NCI-H2196 (cell line): ENCODE measurements at regions not wholly inside any gene's neighbourhood (a gene's known extent, or its start where the extent isn't known, plus 50 kb on each side); places are given as distances from the start of the nearest gene placed in this dataset.
A peak's percentile ranks its signal among the peaks of the same experiment; 100 is the strongest.
"Not testable (repeated sequence)": the region's sequence is repeated elsewhere in the genome, so short reads cannot be mapped to it uniquely, and the experiment has no call there.

Experiments used
- DNase-seq: peaks from one replicate; lab custom pipeline; 2025; ENCODE audit not compliant: unreplicated experiment; lab: John Stamatoyannopoulos, UW

DNA sequence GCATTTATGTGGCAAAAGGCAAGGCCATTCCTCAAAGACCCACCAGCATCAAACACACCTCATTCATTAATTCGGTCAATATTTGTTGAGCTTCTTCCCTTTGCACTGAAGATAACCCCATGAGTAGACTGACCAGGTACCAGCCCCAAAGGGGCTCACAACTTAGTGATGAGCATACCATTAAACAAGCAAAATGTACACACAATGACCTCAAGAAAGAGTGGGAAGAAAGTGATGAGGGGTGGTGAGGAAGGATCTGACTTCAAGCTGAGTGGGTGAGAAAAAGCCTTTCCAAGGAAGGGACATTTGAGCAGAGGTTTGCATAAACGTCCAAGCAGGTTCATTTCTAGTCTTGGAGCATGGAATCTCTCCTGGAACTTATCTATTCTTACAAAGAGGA lies 562.5 kb downstream of the TOX3 start:
- no peak for DNase-seq

DNA sequence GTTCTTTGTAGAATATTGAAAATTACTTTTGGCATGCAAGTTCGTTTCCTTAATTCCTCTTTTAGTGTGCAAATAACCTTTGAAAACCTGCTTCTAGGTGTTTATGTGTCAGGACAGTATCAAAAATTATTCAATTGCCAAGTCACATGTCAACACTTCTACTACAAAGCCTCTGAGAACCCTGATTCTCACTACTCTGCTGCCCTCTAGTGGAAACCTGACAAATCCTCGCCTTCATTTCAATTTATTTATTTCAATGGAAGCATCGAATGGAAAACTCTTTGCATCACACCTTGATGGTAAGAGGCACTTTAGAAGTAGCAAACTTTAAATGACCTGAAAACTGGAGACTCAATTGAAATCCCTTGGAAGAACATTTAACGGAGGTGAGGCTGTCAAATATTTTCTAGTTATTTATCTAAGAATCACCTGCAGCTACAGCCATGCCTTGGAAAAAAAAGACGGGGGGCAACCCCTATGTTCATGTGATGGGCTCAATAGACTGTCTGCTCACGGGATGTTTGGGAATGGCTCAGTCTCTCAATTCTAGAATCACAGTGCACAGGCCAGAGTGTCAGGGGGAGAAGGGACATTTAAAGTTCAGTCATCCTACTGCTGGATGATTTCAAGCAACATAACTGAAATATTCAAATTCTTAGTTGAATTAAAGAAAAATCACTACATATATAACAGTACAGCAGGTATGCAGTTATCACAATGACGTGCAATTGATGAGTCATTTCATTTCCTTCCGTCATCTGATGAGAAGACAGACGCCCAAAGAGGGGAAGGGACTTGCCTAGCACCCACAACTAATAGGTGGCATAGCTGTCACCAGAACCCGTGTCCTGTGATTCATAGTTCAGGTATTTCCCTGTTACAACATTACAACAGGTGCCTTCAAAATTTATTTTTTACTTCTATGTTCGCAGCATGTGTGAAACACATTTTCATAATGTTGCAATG lies 563.9 kb downstream of the TOX3 start:
- DNase-seq, result peak; percentile 75

DNA sequence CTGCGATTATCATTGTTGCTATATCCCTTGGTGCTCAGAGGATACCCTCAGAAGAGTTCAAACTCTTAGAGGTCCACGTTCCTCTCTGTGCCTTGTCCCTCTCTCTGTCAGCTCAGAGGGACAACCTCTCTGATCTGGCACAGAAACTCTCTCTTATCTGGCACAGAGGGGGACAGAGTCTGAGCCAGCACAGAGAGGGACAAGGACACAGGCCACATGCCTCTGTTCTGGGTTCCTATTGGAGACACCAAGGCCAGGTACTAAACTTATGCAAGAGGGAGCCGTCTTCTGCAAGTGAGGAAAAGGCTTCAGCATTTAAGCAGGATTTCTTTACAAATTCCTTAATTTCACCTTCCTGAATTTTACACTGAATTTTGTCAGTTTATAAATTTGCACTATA lies 565.2 kb downstream of the TOX3 start:
- DNase-seq, result no peak

DNA sequence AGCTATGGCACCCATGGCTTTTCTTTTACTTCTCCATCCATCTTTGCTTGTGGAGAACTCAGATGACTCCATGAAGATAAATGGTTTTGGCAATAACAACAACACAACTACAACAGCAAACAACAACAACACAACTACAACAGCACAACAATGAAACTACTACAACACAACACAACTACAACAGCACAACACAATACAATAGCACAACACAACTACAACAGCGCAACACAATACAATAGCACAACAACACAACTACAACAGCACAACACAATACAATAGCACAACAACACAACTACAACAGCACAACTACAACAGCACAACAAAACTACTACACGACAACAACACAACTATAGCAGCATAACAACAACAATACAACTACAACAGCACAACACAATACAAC lies 569.4 kb downstream of the TOX3 start:
- not testable (repeated sequence) for DNase-seq

- no peak for DNase-seq
Measured at GRCh38 chr16:51971184-51971583, 575.8 kb downstream of the TOX3 start.

DNA sequence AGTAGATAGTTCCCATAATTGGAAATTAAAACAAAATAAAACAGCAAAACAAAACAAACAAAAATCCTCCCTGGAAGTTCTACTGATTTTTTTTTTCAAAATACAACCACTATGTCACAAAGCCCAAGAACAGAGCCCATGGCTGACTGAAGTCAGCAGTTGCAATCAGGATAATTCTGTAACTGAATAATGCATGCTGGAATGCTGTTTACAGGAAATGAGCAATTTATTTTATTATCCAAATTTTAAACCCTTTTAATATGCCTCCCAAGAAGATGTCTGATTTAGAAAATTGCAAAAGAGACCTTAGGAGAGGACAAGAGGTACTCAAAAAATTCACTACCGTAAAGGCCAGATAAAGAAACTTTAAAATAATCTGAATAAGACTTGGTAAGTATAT lies 578.2 kb downstream of the TOX3 start:
- no peak for DNase-seq

DNA sequence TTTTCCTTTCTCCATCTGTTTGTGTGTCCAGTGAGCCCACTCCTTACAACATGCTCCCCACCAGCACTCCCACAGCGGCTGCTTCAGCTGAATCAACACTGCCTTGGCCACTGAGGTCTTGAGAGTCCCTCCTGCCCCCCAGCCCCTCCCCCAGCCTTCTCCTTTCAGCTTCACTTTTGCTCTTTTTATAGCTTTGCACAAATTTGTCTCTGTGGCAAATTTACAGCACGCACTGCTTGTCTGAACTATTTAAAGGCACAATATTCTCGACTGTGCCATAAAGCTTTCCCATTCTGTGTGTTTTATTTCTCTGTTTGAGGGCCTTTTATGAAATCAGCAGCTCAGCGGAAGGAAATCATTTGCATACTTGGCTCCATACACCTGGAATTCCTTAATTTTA lies 579.3 kb downstream of the TOX3 start:
- no peak for DNase-seq

- DNase-seq, result no peak
Measured at GRCh38 chr16:51960931-51961330, 586.0 kb downstream of the TOX3 start.

- no peak for DNase-seq
Measured at GRCh38 chr16:51953286-51953985, 593.5 kb downstream of the TOX3 start.

GRCh38 chr16:51952500-51952899 lies 594.4 kb downstream of the TOX3 start:
- no peak for DNase-seq

DNA sequence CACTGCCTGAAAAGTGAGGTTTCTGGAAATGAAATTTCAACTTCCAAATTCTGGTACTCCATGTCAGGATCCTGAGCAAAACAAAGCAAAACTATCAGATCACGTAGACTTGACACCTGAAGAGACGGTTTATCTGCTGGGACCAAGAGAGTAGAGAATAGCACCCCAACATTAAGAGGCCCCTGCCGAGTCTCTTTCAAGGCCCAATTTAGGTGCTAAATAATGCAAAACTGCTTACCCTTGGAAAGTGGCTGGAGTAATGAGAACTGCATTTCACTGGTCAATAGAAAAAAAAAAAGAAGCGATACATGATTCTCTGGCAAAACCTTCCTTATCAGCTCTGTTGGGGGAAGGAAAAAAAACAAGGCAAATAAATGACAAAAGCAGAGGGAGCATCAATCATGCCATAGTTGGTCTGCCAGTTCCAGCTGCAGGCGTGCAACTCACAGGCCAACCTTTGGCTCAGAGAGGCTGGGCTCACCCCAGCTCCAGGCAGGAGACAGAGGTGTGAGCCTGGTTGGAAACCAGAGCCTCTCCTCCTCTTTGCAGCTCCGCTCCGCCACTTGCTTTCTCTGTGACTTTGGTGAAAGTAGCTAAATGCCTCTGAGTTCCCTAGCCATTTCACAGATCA lies 595.2 kb downstream of the TOX3 start:
- DNase-seq, result no peak

- DNase-seq, result no peak
Measured at GRCh38 chr16:51950118-51950780, 596.7 kb downstream of the TOX3 start.

- no peak for DNase-seq
Measured at GRCh38 chr16:51949282-51949681, 597.7 kb downstream of the TOX3 start.

DNA sequence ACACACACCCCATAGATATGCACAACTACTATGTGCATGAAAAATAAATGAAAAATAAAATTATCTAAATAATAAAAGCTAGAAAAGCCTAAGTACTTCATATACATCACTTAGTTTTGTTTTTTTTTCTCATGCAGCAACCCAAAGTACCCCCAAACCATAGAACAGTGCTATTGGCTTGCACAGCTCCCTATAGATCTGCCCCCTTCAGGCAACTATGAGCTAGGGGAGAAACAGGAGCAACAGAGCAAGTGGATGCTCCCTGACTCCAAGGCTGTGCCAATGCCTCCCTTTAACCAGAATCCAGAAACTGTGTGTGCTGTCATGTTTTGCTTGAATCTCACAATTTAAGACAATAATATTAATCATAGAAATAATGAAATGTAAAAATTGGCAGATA lies 605.5 kb downstream of the TOX3 start:
- DNase-seq, result no peak

DNA sequence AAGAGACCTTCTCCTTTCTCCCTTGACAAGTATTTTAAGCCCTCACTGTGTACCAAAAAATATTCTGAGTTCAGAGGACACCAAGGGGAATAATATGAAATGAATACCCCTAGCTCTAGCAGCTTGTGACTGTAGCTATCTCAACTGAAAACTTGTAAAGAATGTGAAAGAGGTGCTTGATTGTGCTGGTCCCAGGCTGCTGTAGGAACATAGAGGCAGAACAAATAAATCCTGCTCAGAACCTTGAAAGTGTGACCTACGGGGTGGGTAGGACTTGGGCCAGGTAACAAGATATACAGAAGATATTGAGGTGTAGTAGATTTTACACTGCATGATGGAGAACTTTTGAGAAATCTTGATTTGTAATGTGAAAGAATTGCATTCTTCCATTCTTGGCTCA lies 606.8 kb downstream of the TOX3 start:
- no peak for DNase-seq

GRCh38 chr16:51939378-51939871 lies 607.5 kb downstream of the TOX3 start:
- DNase-seq, result no peak

DNA sequence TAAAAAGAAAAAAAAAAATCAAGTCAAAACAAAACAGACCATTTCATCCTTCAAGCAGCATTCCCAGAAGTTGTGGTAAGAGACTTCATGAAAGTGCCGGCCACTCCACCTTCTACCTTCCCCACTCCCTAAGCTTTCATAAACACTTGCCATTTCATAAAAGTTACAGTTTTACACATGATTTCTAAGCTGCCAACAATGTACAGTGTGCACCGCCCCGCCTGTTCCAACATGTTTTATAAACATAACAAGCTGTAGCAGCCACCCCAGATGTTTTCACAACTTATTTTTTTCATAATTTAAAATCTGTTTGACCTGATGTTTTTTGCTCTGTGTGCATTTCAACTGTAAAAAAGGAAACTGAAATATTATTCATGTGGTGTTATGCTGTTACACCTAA lies 608.1 kb downstream of the TOX3 start:
- no peak for DNase-seq

DNA sequence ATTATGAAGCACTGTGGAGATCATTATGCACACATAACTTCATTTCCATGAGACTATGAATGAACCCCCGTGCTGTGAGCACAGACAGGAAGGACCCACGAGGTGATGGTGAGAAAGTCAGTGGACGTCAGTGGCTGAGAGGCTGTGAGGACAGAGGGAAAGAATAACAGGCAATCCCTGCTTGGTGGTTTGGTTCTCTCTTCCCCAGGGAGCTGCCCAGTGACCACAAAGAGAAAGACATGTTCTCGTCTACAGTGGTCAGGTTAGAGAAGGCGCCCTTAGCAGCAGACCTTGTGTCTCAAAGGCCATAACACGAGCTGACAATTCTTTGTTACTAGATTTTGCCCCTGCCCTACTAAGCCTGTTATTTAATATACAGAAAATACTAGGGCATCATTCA lies 609.2 kb downstream of the TOX3 start:
- no peak for DNase-seq

DNA sequence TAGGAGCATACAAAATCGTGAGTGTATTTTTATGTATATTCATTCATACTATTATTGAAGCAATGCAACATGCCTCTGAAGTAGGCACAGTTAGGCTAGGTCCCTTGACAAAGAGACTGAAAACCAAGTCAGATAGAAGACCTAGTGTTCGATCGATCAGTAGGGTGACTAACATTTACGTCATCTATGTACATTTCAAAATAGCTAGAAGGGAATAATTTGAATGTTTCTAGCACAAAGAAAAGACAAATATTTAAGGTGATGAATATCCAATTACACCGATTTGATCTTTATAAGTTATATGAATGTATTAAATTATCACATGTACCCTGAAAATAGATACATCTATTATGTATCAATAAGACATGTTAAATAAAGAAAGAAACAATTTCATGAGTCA lies 610.1 kb downstream of the TOX3 start:
- no peak for DNase-seq

DNA sequence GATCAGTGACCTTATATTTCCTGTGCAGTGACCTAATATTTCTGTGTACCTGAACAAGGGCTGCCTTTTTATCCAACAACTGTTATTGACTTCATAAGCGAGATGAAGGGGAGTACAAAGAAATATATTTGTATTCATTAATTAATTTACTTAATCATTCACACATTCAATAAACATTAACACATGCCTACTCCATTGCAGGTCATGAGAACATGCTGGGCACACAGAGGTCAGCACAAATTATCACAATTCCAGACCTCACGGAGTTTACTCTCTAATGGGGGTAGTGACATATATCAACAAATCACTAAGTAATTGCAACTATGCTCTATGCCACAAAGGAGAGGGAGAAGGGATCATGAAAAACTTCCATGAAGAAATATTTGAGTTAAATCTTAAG lies 614.6 kb downstream of the TOX3 start:
- no peak for DNase-seq

DNA sequence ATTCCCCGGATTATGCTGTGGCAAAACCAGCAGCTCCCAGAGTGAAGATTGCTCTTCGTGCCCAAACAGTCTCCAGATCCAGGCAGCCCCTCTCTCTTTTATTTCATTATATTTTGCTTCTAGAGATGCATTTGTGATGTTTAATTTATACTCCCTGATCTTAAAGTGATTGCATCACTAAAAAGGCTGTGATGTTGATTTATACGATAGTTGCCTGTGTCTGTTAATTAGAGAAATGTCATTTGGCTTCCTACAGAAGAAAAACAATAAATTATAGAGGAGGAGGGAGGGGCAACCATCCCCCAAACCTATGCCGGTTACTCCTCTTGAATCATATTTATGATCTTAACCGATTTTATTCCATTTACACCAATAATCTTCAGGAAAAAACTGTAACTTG lies 615.3 kb downstream of the TOX3 start:
- no peak for DNase-seq
